ENCODE measurements at regions not wholly inside any gene's neighbourhood (a gene's known extent, or its start where the extent isn't known, plus 50 kb on each side); places are given as distances from the start of the nearest gene placed in this dataset.

DNA sequence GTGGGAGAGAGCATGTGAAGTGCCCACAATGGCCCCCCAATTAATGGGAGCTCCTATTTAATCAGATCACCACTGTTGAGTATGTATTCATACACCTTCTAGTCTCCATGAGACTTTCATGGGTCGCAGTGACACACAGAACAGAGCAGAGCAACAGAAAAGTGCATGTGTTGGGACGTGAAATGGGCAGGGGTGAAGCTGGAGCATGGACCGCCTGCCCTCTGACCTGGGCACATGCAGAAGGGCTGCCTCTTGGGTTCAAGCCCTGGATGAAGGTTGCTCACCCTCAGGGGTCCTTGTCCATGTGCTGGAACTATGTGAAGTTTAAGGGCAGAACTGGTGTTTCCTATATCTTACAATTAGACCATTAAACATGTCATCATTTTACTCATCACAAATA lies 106.0 kb upstream of the PHACTR3 start:
- in situ Hi-C loops (cut with MboI) = no loop called here
- Histone ChIP-seq H3K4me1 (ENCODE audit: insufficient read depth) (no peaks in the 10 kb centered on the region), H2AFZ (no peak overlapping the region), H3K79me2 (ENCODE audit: insufficient read depth) (no peaks in the 10 kb centered on the region), H3K27me3 (replicated peaks; ENCODE audit: insufficient read depth) (no peaks in the 10 kb centered on the region; the same call in 1 of the 2 replicates), H4K20me1 (ENCODE audit: insufficient read depth) (no peaks in the 10 kb centered on the region), H3K9ac (no peak overlapping the region), H3K4me3 (no peak overlapping the region), H3F3A (ENCODE audit: insufficient read depth) (no peaks in the 10 kb centered on the region), H3K36me3 (ENCODE audit: low read depth) (no peaks in the 10 kb centered on the region), H3K4me2 (ENCODE audit: unreplicated experiment) (no peak overlapping the region), H3K27ac (no peak overlapping the region), H3K9me2 (ENCODE audit: insufficient read depth) (no peaks in the 10 kb centered on the region), H3K9me3 (ENCODE audit: low read depth) (no peaks in the 10 kb centered on the region)
- no peak for TF ChIP-seq EZH2 (IDR thresholded peaks at IDR 0.05; ENCODE audit: insufficient read depth, poor library complexity, severe bottlenecking)
- no peak for TF ChIP-seq EZH2phosphoT487 (IDR thresholded peaks at IDR 0.05; ENCODE audit: insufficient read depth, low read depth)
- no peak for DNase-seq
- 40 to 51% methylated on average over 3 of the region's 3 CpGs for WGBS, 2 experiments (ENCODE audit: low coverage in 1 of 2, low lambda C conversion rate in 2 of 2, missing lambda C conversion rate in 2 of 2)

DNA sequence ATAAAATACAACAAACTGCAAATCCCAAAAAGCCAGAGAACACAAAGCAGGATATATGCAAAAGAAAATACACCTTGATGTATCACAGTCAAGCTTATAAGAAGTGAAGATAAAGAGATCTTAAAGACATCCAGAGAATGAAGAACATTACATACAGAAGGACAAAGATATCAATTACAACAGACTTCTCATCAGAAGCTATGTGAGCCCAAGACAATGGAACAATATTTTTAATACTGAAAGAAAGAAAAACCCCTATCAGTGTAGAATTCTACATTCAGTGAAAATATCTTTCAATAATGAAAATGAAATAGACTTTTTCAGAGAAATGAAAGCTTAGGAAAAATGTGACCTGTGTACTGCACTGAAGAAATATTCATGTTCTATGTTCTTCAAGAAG lies 104.5 kb upstream of the PHACTR3 start:
- TF ChIP-seq EZH2 (IDR thresholded peaks at IDR 0.05; ENCODE audit: insufficient read depth, poor library complexity, severe bottlenecking) (no peak), EZH2phosphoT487 (IDR thresholded peaks at IDR 0.05; ENCODE audit: insufficient read depth, low read depth) (no peak)
- H3K9me2 ChIP-seq (ENCODE audit: insufficient read depth) = no peaks in the 10 kb centered on the region
- DNase-seq = no peak

DNA sequence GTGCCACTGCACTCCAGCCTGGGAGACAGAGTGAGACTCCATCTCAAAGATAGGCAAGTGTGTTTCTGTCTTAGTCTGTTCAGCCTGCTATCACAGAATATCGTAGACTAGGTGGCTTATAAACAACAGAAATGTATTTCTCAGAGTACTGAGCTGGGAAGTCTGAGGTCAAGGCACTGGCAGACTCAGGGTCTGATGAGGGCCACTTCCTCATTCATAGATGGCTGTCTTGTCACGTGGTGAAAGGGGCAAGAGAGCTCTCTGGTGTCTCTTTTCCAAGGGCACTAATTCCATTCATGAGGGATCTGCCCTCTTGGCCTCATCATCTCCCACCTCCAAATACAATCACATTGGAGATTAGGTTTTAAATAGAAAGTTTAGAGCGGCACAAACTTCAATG lies 95.6 kb upstream of the PHACTR3 start:
- 34 to 44% methylated on average over 3 of the region's 3 CpGs for WGBS, 2 experiments (ENCODE audit: low coverage in 1 of 2, low lambda C conversion rate in 2 of 2, missing lambda C conversion rate in 2 of 2)
- H3K27ac ChIP-seq = no peak overlapping the region
- H3F3A ChIP-seq (ENCODE audit: insufficient read depth) = no peaks in the 10 kb centered on the region
- H3K27me3 ChIP-seq (replicated peaks; ENCODE audit: insufficient read depth) = no peaks in the 10 kb centered on the region
- DNase-seq = no peak
- no peaks in the 10 kb centered on the region for H3K4me1 ChIP-seq (ENCODE audit: insufficient read depth)
- no peaks in the 10 kb centered on the region for H3K9me3 ChIP-seq (ENCODE audit: low read depth)
- no peaks in the 10 kb centered on the region for H3K79me2 ChIP-seq (ENCODE audit: insufficient read depth)
- in situ Hi-C loops (cut with MboI) = no loop called here
- no peak overlapping the region for H2AFZ ChIP-seq
- H3K9me2 ChIP-seq (ENCODE audit: insufficient read depth) = no peaks in the 10 kb centered on the region
- no peak overlapping the region for H3K9ac ChIP-seq
- TF ChIP-seq EZH2phosphoT487 (IDR thresholded peaks at IDR 0.05; ENCODE audit: insufficient read depth, low read depth) = no peak
- no peak for TF ChIP-seq EZH2 (IDR thresholded peaks at IDR 0.05; ENCODE audit: insufficient read depth, poor library complexity, severe bottlenecking)
- no peak overlapping the region for H3K4me2 ChIP-seq (ENCODE audit: unreplicated experiment)
- H3K36me3 ChIP-seq (ENCODE audit: low read depth) = no peaks in the 10 kb centered on the region
- no peak overlapping the region for H3K4me3 ChIP-seq
- no peaks in the 10 kb centered on the region for H4K20me1 ChIP-seq (ENCODE audit: insufficient read depth)

More for the DNA sequence above, 104.5 kb upstream of the PHACTR3 start:
- no peak overlapping the region for H2AFZ ChIP-seq
- no peak overlapping the region for H3K4me3 ChIP-seq
- H3F3A ChIP-seq (ENCODE audit: insufficient read depth) = no peaks in the 10 kb centered on the region
- H3K27me3 ChIP-seq (replicated peaks; ENCODE audit: insufficient read depth) = no peaks in the 10 kb centered on the region; the same call in 1 of the 2 replicates
- H3K36me3 ChIP-seq (ENCODE audit: low read depth) = no peaks in the 10 kb centered on the region
- H3K9ac ChIP-seq = no peak overlapping the region
- H3K79me2 ChIP-seq (ENCODE audit: insufficient read depth) = no peaks in the 10 kb centered on the region
- H3K4me1 ChIP-seq (ENCODE audit: insufficient read depth) = no peaks in the 10 kb centered on the region
- H3K9me3 ChIP-seq (ENCODE audit: low read depth) = no peaks in the 10 kb centered on the region
- H3K27ac ChIP-seq = no peak overlapping the region
- no peak overlapping the region for H3K4me2 ChIP-seq (ENCODE audit: unreplicated experiment)
- in situ Hi-C loops (cut with MboI) = no loop called here
- no peaks in the 10 kb centered on the region for H4K20me1 ChIP-seq (ENCODE audit: insufficient read depth)

DNA sequence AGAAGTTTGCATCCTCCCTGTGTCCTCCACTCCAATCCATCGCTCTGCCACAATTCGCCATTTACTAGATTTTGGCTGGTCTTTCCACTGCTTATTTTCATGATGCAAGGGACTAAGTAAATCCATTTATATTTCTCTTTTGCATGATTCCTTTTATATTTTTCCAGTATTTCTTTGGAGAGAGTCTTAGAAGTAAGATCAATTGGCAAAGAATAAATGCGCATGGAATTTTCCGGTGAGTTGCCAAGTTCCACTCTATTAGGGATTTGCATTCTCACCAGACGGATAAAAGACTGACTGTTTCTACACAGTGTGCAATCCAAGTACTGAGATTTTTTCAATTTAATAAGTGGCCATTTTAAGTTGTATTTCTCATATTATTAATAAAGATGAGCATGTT lies 91.7 kb upstream of the PHACTR3 start:
- Histone ChIP-seq H3K4me2 (ENCODE audit: unreplicated experiment) (no peak overlapping the region), H3K79me2 (ENCODE audit: insufficient read depth) (no peaks in the 10 kb centered on the region), H3K27ac (no peak overlapping the region), H4K20me1 (ENCODE audit: insufficient read depth) (no peaks in the 10 kb centered on the region), H3K4me1 (ENCODE audit: insufficient read depth) (no peaks in the 10 kb centered on the region), H3K9me3 (ENCODE audit: low read depth) (no peaks in the 10 kb centered on the region), H3F3A (ENCODE audit: insufficient read depth) (no peaks in the 10 kb centered on the region), H3K9ac (no peak overlapping the region), H3K4me3 (no peak overlapping the region), H2AFZ (no peak overlapping the region), H3K36me3 (ENCODE audit: low read depth) (no peaks in the 10 kb centered on the region), H3K9me2 (ENCODE audit: insufficient read depth) (no peaks in the 10 kb centered on the region), H3K27me3 (replicated peaks; ENCODE audit: insufficient read depth) (peaks cover 8% of the 10 kb centered on the region; the same call in 1 of the 2 replicates)
- TF ChIP-seq EZH2 (IDR thresholded peaks at IDR 0.05; ENCODE audit: insufficient read depth, poor library complexity, severe bottlenecking) (no peak), EZH2phosphoT487 (IDR thresholded peaks at IDR 0.05; ENCODE audit: insufficient read depth, low read depth) (no peak)
- no peak for DNase-seq
- in situ Hi-C loops (cut with MboI) = no loop called here
- 2 to 4% methylated on average over 5 of the region's 5 CpGs for WGBS, 2 experiments (ENCODE audit: low coverage in 1 of 2, low lambda C conversion rate in 2 of 2, missing lambda C conversion rate in 2 of 2)

DNA sequence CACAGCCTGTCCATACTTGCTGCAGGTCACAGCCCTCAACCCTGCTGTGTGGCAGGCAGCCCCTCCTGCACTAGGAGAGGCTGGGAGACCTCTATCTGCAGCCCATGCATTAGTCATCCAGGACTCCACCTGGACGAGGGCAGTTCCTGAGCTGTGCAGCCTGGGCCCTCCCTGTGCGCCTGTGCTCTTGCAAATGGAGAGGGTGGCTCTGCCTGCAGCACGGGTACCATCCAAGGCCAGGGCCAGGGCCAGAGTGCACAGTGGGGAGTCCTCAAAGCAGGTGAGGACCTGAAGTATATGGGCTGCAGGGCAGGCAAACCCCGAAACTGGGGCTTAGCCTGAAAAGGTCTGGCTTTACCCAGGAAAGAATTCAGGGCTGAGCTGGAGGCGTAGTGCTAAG lies 89.8 kb upstream of the PHACTR3 start:
- H2AFZ ChIP-seq = no peak overlapping the region
- no peaks in the 10 kb centered on the region for H3F3A ChIP-seq (ENCODE audit: insufficient read depth)
- H3K27ac ChIP-seq = no peak overlapping the region
- in situ Hi-C loops (cut with MboI) = no loop called here
- no peaks in the 10 kb centered on the region for H3K36me3 ChIP-seq (ENCODE audit: low read depth)
- no peaks in the 10 kb centered on the region for H3K79me2 ChIP-seq (ENCODE audit: insufficient read depth)
- H3K27me3 ChIP-seq (replicated peaks; ENCODE audit: insufficient read depth) = peaks cover 12% of the 10 kb centered on the region; the same call in 1 of the 2 replicates
- DNase-seq = no peak
- no peaks in the 10 kb centered on the region for H3K9me3 ChIP-seq (ENCODE audit: low read depth)
- no peak overlapping the region for H3K4me2 ChIP-seq (ENCODE audit: unreplicated experiment)
- TF ChIP-seq EZH2phosphoT487 (IDR thresholded peaks at IDR 0.05; ENCODE audit: insufficient read depth, low read depth) = no peak
- no peak for TF ChIP-seq EZH2 (IDR thresholded peaks at IDR 0.05; ENCODE audit: insufficient read depth, poor library complexity, severe bottlenecking)
- H3K9me2 ChIP-seq (ENCODE audit: insufficient read depth) = no peaks in the 10 kb centered on the region
- WGBS, 2 experiments (ENCODE audit: low coverage in 1 of 2, low lambda C conversion rate in 2 of 2, missing lambda C conversion rate in 2 of 2) = 58 to 67% methylated on average over 4 to 5 of the region's 5 CpGs
- H3K4me3 ChIP-seq = no peak overlapping the region
- H4K20me1 ChIP-seq (ENCODE audit: insufficient read depth) = no peaks in the 10 kb centered on the region
- H3K9ac ChIP-seq = no peak overlapping the region
- no peaks in the 10 kb centered on the region for H3K4me1 ChIP-seq (ENCODE audit: insufficient read depth)
